HCT116 (cell line): ENCODE measurements at regions not wholly inside any gene's neighbourhood (a gene's known extent, or its start where the extent isn't known, plus 50 kb on each side); places are given as distances from the start of the nearest gene placed in this dataset.

ENCODE experiments used
- ATAC-seq: fragments of 200-7000 bp; cut with Tn5 transposase; 2 replicates; pipeline ENCODE4 v1.9.1; 2020; ENCODE audit warnings: mild to moderate bottlenecking, moderate library complexity
- BruUV-seq: library from RNA; stranded (reverse); fragments of 400-500 nt; replicated peaks from 2 replicates; lab custom pipeline; 2021; lab: Mats Ljungman, UMichigan
- CTCF ChIA-PET: fragments of 300-600 bp; sonication (Branson Sonifier 250); formaldehyde crosslinking; loops from one replicate; lab custom pipeline; 2021; ENCODE audit warnings: antibody characterized with exemption; lab: Charles Lee
- POLR2A ChIA-PET: fragments of 300-600, 350-600 bp; sonication (Branson Sonifier 250); formaldehyde crosslinking; loops from one replicate; lab custom pipeline; 2021; ENCODE audit warnings: antibody characterized with exemption; lab: Charles Lee
- RAD21 ChIA-PET, 2 experiments: fragments of 300-600 bp; sonication (Branson Sonifier 250); formaldehyde crosslinking; loops; one replicate each; lab custom pipeline; 2023; ENCODE audit warnings: low total read pairs in 2 of 2; ENCODE audit not compliant: uncharacterized antibody in 2 of 2, unreplicated experiment in 2 of 2, low non-redundant PET in 1 of 2; lab: Charles Lee
- DNase-seq: peaks from one replicate; pipeline ENCODE4 v3.0.0-alpha.2; 2010; ENCODE audit warnings: low read depth, low spot score
- H2AFZ ChIP-seq: fragments of 200-600 bp; shearing (Covaris generic), sonication (generic); 2 replicates; pipeline ENCODE4 v1.6.1; 2017; ENCODE audit warnings: low read depth, mixed run types, mixed read lengths, antibody characterized with exemption, low read length; ENCODE audit not compliant: poor library complexity, severe bottlenecking
- H3K27ac ChIP-seq: 2 replicates; pipeline ENCODE4 v1.5.1; 2012; ENCODE audit warnings: low read depth, low read length
- H3K27me3 ChIP-seq: fragments of 200-600 bp; sonication (generic); 2 replicates; pipeline ENCODE4 v1.6.1; 2016; ENCODE audit warnings: mixed run types, low read length, mixed read lengths; ENCODE audit not compliant: insufficient read depth
- H3K36me3 ChIP-seq, 2 experiments: fragments of 200-500 bp in 1 of 2; fragments of 200-600 bp in 1 of 2; sonication (Bioruptor generic) in 1 of 2; sonication (generic) in 1 of 2; 2 replicates each; pipeline versions ENCODE4 v1.5.1 to v1.6.1; 2014 to 2016; ENCODE audit warnings: low read length in 2 of 2, inconsistent platforms in 1 of 2, mixed read lengths in 1 of 2, mixed run types in 1 of 2; ENCODE audit not compliant: insufficient read depth in 2 of 2, control insufficient read depth in 1 of 2
- H3K4me1 ChIP-seq, 2 experiments: fragments of 200-600 bp in 1 of 2; sonication (generic) in 1 of 2; 2 replicates each; pipeline versions ENCODE4 v1.5.1 to v1.6.1; 2012 to 2017; ENCODE audit warnings: low read length in 2 of 2, inconsistent platforms in 1 of 2, mild to moderate bottlenecking in 1 of 2, mixed read lengths in 1 of 2, mixed run types in 1 of 2, moderate library complexity in 1 of 2; ENCODE audit not compliant: insufficient read depth in 2 of 2, control insufficient read depth in 1 of 2
- H3K4me2 ChIP-seq: fragments of 200-600 bp; sonication (generic); 2 replicates; pipeline ENCODE4 v1.6.1; 2017; ENCODE audit warnings: mixed run types, low read length, mixed read lengths
- H3K4me3 ChIP-seq, 2 experiments: fragments of 200-600 bp in 1 of 2; sonication (generic) in 1 of 2; replicated peaks in 1 of 2; 2 replicates each; pipeline ENCODE4 v1.5.1; 2011 to 2016; ENCODE audit warnings: low read length in 2 of 2, control low read depth in 1 of 2, low read depth in 1 of 2, mild to moderate bottlenecking in 1 of 2, mixed read lengths in 1 of 2, mixed run types in 1 of 2
- H3K79me2 ChIP-seq: fragments of 200-600 bp; sonication (generic); 2 replicates; pipeline ENCODE4 v1.6.1; 2017; ENCODE audit warnings: mild to moderate bottlenecking, mixed run types, low read length, moderate library complexity, mixed read lengths; ENCODE audit not compliant: insufficient read depth
- H3K9ac ChIP-seq: fragments of 200-600 bp; sonication (generic); 2 replicates; pipeline ENCODE4 v1.6.1; 2016; ENCODE audit warnings: low read length, mixed read lengths
- H3K9me2 ChIP-seq: fragments of 200-600 bp; sonication (generic), shearing (Covaris generic); 2 replicates; pipeline ENCODE4 v1.6.1; 2017; ENCODE audit warnings: mixed run types, mild to moderate bottlenecking, moderate library complexity; ENCODE audit not compliant: insufficient read depth
- H3K9me3 ChIP-seq, 2 experiments: fragments of 200-500 bp in 1 of 2; fragments of 200-600 bp in 1 of 2; sonication (Bioruptor generic) in 1 of 2; sonication (generic) in 1 of 2; 2 replicates each; pipeline ENCODE4 v1.6.1; 2014 to 2017; ENCODE audit warnings: low read length in 2 of 2, mixed read lengths in 2 of 2, inconsistent platforms in 1 of 2, low read depth in 1 of 2, mild to moderate bottlenecking in 1 of 2, mixed run types in 1 of 2, moderate library complexity in 1 of 2; ENCODE audit not compliant: control insufficient read depth in 1 of 2, insufficient read depth in 1 of 2
- H4K20me1 ChIP-seq: fragments of 200-600 bp; sonication (generic), shearing (Covaris generic); 2 replicates; pipeline ENCODE4 v1.6.1; 2017; ENCODE audit warnings: mixed run types, mild to moderate bottlenecking, moderate library complexity; ENCODE audit not compliant: insufficient read depth
- CBX3 ChIP-seq: IDR thresholded peaks from 2 replicates; pipeline ENCODE4 v1.6.1; 2012; ENCODE audit warnings: low read depth
- CEBPB ChIP-seq: IDR thresholded peaks from 2 replicates; pipeline ENCODE4 v1.6.1; 2012; ENCODE audit warnings: low read depth
- EGR1 ChIP-seq: IDR thresholded peaks from 2 replicates; pipeline ENCODE4 v1.6.1; 2012; ENCODE audit warnings: low read depth
- ELF1 ChIP-seq: IDR thresholded peaks from 2 replicates; pipeline ENCODE4 v1.6.1; 2012; ENCODE audit warnings: low read depth, borderline replicate concordance
- EZH2 ChIP-seq: fragments of 200-600 bp; sonication (generic); IDR thresholded peaks from 2 replicates; pipeline ENCODE4 v1.6.1; 2017; ENCODE audit warnings: antibody characterized with exemption, mixed run types
- EZH2phosphoT487 ChIP-seq: fragments of 200-600 bp; IDR thresholded peaks from 2 replicates; pipeline ENCODE4 v1.6.1; 2018; ENCODE audit warnings: antibody characterized with exemption, borderline replicate concordance
- FOSL1 ChIP-seq: IDR thresholded peaks from 2 replicates; pipeline ENCODE4 v1.6.1; 2012; ENCODE audit warnings: low read depth
- JUND ChIP-seq: IDR thresholded peaks from 2 replicates; pipeline ENCODE4 v1.6.1; 2012
- POLR2A ChIP-seq: IDR thresholded peaks from 2 replicates; pipeline ENCODE4 v1.7.0; 2011; ENCODE audit warnings: borderline replicate concordance; ENCODE audit not compliant: insufficient read depth, insufficient read length; ENCODE audit errors: extremely low read depth
- RAD21 ChIP-seq: IDR thresholded peaks from 2 replicates; pipeline ENCODE4 v1.6.1; 2012; ENCODE audit warnings: low read depth, mild to moderate bottlenecking
- SIN3A ChIP-seq: IDR thresholded peaks from 2 replicates; pipeline ENCODE4 v1.6.1; 2012; ENCODE audit warnings: low read depth
- SP1 ChIP-seq: IDR thresholded peaks from 2 replicates; pipeline ENCODE4 v1.6.1; 2012; ENCODE audit warnings: low read depth
- TCF7L2 ChIP-seq: IDR thresholded peaks from 2 replicates; pipeline ENCODE4 v1.7.0; 2011; ENCODE audit warnings: borderline replicate concordance, inconsistent platforms; ENCODE audit not compliant: insufficient read depth, insufficient read length; ENCODE audit errors: extremely low read depth
- ZFX ChIP-seq: fragments of 450-650 bp; IDR thresholded peaks from 2 replicates; pipeline ENCODE4 v1.6.1; 2017
- ZNF274 ChIP-seq: fragments of 200-500 bp; sonication (Bioruptor generic); IDR thresholded peaks from 2 replicates; pipeline ENCODE4 v1.6.1; 2014; ENCODE audit warnings: mild to moderate bottlenecking, low read depth, low read length, inconsistent platforms
- intact Hi-C: fragments of 100-400 bp; cut with micrococcal nuclease; formaldehyde crosslinking; loops from 2 replicates; pipeline ENCODE4 v1.10.0; 2022
- TF ChIP-seq, protein P1 (sequence below): IDR thresholded peaks from 2 replicates; pipeline ENCODE4 v1.6.1; 2012
- TF ChIP-seq, protein P2 (sequence below), 3 experiments: fragments of 200-600 bp in 1 of 3; sonication (generic) in 1 of 3; IDR thresholded peaks in 2 of 3; conservative IDR thresholded peaks in 1 of 3; 2 replicates each; pipeline ENCODE4 v1.5.1; 2012 to 2017; ENCODE audit warnings: low read depth in 2 of 3, low read length in 2 of 3, antibody characterized with exemption in 1 of 3, borderline replicate concordance in 1 of 3, control low read depth in 1 of 3, mild to moderate bottlenecking in 1 of 3, mixed read lengths in 1 of 3, mixed run types in 1 of 3, moderate library complexity in 1 of 3; ENCODE audit not compliant: insufficient read depth in 1 of 3
- TF ChIP-seq, protein P3 (sequence below): IDR thresholded peaks from 2 replicates; pipeline ENCODE4 v1.6.1; 2012

DNA sequence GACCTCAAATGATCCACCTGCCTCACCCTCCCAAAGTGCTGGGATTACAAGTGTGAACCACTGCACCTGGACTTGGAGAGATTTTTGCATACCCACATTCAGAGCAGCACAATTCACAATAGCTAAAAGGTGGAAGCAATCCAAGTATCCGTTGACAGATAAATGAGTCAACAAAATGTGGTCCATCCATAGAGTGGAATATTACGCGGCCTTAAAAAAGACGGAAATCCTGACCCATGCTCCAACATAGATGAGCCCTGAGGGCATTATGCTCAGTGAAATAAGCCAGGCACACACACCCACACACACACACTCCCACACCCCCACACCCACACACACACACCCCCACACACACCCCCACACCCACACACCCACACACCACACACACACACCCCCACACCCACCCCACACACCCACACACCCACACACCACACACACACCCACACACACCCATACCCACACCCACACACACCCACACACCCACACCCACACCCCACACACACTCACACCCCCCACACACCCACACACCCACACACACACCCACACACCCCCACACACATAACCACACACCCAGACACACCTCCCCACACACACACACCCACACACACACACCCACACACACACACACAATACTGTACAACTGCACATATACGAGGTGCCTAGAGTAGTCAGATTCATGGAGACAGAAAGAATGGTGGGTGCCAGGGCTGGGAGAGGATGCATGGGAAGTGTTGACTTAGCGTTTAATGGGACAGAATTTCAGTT lies 124.7 kb downstream of the FOXL1 start (continued):
- TF ChIP-seq, protein P1, sequence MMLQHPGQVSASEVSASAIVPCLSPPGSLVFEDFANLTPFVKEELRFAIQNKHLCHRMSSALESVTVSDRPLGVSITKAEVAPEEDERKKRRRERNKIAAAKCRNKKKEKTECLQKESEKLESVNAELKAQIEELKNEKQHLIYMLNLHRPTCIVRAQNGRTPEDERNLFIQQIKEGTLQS, result no peak
- TF ChIP-seq ZFX, result no peak
- TF ChIP-seq FOSL1, result no peak
- TF ChIP-seq TCF7L2, result no peak
- TF ChIP-seq, protein P2, sequence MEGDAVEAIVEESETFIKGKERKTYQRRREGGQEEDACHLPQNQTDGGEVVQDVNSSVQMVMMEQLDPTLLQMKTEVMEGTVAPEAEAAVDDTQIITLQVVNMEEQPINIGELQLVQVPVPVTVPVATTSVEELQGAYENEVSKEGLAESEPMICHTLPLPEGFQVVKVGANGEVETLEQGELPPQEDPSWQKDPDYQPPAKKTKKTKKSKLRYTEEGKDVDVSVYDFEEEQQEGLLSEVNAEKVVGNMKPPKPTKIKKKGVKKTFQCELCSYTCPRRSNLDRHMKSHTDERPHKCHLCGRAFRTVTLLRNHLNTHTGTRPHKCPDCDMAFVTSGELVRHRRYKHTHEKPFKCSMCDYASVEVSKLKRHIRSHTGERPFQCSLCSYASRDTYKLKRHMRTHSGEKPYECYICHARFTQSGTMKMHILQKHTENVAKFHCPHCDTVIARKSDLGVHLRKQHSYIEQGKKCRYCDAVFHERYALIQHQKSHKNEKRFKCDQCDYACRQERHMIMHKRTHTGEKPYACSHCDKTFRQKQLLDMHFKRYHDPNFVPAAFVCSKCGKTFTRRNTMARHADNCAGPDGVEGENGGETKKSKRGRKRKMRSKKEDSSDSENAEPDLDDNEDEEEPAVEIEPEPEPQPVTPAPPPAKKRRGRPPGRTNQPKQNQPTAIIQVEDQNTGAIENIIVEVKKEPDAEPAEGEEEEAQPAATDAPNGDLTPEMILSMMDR (IDR thresholded peaks at IDR 0.05 in 2 of 3, conservative IDR thresholded peaks at IDR 0.05 in 1 of 3; ENCODE audit: borderline replicate concordance in 1 of 3, insufficient read depth in 1 of 3, low read depth in 2 of 3, low read length in 2 of 3), result no peak
- no peak for TF ChIP-seq ZNF274
- no peak for TF ChIP-seq SIN3A
- TF ChIP-seq SP1, result no peak
- no peak for TF ChIP-seq EZH2phosphoT487
- no peak for TF ChIP-seq CEBPB
- no peak for TF ChIP-seq POLR2A
- no peak for TF ChIP-seq ELF1
- no peak for TF ChIP-seq JUND

DNA sequence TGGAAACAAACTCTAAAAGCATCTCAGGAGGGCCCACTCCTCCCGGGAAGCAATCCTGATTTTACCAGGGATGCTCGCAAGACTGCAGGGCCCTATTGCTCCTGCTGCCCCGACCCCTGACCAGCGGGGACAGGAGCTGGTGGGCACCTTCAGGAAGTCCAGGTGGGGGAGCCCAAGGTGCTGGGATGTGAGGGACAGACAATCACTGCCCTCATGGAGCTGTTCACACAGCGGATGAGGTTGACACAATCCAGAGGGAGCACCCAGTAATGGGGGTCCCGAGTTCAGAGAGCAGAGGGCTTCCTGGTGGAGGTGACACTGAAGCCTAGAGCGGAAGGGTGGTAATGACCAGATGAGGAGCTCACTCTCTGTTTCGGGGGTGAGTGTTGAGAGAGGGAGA lies 126.2 kb downstream of the FOXL1 start:
- H3K79me2 ChIP-seq, result no peaks in the 10 kb centered on the region
- no peaks in the 10 kb centered on the region for H3K9me2 ChIP-seq
- no peaks in the 10 kb centered on the region for H3K27me3 ChIP-seq
- H3K4me3 ChIP-seq, result no peak overlapping the region
- no peak overlapping the region for H3K9ac ChIP-seq
- no peaks in the 10 kb centered on the region for H3K36me3 ChIP-seq
- RAD21 ChIA-PET, result no interaction called here
- POLR2A ChIA-PET, result no interaction called here
- ATAC-seq (no peak), DNase-seq (no peak)
- intact Hi-C loops, result no loop called here
- no TSS peak for BruUV-seq
- no peak overlapping the region for H3K4me2 ChIP-seq
- no peak overlapping the region for H3K27ac ChIP-seq
- H4K20me1 ChIP-seq, result no peaks in the 10 kb centered on the region
- CTCF ChIA-PET, result no interaction called here
- H3K9me3 ChIP-seq, result no peaks in the 10 kb centered on the region
- no peak overlapping the region for H2AFZ ChIP-seq
- H3K4me1 ChIP-seq, result no peaks in the 10 kb centered on the region; a peak in 1 of 4 replicates
- no peak for TF ChIP-seq ZNF274
- no peak for TF ChIP-seq SP1
- no peak for TF ChIP-seq EGR1
- TF ChIP-seq, protein P2 (IDR thresholded peaks at IDR 0.05 in 2 of 3, conservative IDR thresholded peaks at IDR 0.05 in 1 of 3; ENCODE audit: borderline replicate concordance in 1 of 3, insufficient read depth in 1 of 3, low read depth in 2 of 3, low read length in 2 of 3), result no peak
- no peak for TF ChIP-seq ELF1
- TF ChIP-seq EZH2, result no peak
- TF ChIP-seq, protein P3, sequence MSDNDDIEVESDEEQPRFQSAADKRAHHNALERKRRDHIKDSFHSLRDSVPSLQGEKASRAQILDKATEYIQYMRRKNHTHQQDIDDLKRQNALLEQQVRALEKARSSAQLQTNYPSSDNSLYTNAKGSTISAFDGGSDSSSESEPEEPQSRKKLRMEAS, result no peak
- TF ChIP-seq, protein P1, result no peak
- TF ChIP-seq POLR2A, result no peak
- no peak for TF ChIP-seq RAD21
- TF ChIP-seq EZH2phosphoT487, result no peak
- TF ChIP-seq CEBPB, result no peak
- no peak for TF ChIP-seq CBX3
